NCI-H2171 treated with DMSO at 0.1 percent for 48 hours (cell line): ENCODE measurements at regions not wholly inside any gene's neighbourhood (a gene's known extent, or its start where the extent isn't known, plus 50 kb on each side); places are given as distances from the start of the nearest gene placed in this dataset.

Experiments used
- DNase-seq: peaks from one replicate; lab custom pipeline; 2025; lab: John Stamatoyannopoulos, UW

- no peak for DNase-seq
Measured at GRCh38 chr7:132072873-132073272, 503.4 kb downstream of the PLXNA4 start.

- DNase-seq: no peak
Measured at GRCh38 chr7:132072165-132072564, 504.1 kb downstream of the PLXNA4 start.

GRCh38 chr7:132069306-132069705, 507.0 kb downstream of the PLXNA4 start:
- DNase-seq: peak; percentile 43

DNA sequence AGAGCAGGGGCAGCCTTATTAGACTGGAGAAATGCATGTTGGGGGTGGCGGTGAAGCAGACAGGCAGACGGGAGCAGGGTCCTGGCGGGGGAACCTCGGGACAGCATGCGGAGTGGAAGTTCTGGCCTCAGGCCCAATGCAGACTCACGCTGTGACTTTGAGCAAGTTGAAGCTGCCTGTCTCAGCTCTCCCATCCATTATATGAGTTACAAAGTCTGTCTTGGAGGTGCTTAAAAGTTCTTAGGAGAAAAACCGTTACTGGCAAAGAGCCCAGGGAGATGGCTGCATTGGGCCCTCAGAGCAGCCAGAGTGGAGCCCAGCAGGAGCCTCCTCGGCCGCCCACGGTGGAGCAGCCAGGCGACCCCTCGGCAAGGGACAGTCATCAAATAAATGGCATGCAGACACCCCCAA, 509.5 kb downstream of the PLXNA4 start:
- DNase-seq: no peak

DNA sequence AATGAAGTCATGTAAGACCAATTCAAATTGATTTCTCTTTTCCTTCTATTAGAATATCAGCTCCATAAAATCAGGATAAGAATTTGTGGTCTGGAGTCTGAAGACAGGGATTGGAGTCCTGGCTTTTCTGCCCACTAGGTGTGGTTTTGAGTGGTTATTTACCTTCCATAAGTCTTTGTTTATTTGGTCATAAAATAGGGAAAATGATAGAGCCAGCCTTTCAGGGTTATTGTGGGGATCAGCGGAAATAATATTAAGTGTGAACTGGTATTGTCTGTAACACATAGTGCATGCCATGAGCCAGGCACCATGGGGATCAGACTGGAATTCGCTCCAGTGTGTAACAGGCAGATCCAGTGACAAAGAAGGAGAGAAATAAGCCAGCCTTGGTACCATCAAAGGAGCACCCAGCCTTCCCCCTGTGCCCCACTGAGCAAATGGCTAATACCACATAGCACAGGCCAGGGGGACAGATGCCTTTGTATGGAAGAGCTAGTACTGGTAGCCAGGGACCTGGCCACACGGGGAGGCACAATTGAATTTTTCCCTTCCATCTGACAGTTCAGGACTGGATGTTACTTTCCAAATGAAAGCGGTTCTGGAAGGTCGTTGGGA, 509.7 kb upstream of the PODXL start:
- no peak for DNase-seq

DNA sequence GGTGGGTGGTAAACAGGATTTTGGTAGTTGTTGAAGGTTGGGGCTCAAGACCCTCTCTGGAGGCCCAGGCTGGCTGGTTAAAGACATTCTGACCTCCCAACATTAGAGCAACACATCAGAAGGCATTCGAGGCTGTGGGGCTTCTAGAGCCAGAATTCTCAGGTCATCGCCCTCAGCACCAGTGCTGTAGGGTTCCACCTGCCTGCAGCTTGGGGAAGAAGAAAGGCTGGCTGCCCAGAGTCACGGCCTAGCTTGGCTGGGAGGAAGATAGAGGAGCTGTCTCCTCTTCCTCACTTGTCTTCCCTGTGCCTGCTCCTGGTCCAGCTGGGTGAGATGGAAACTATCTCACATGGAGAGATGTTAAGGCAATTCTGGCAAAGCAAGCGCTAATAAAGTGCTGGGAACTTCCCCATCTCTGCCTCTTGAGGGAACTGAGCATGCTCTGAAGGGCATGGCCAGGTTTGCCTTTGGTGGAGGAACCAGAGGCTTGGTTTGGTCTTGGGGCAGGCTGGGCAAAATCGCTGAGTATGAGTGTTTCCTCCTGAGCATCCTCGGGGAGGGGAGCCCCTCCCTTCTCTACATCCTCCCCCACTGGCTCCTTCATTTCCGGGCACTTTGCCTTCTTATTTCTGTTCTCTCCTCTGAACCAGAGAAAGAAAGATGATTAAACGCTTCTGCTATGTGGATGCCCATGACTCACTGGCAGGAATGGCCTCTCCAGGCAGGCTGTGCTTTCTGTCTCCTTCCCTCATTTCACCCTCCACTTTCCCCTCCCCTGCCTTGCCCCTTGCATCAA, 509.0 kb upstream of the PODXL start:
- no peak for DNase-seq

- DNase-seq: no peak
Measured at GRCh38 chr7:132063800-132064199, 507.4 kb upstream of the PODXL start.

DNA sequence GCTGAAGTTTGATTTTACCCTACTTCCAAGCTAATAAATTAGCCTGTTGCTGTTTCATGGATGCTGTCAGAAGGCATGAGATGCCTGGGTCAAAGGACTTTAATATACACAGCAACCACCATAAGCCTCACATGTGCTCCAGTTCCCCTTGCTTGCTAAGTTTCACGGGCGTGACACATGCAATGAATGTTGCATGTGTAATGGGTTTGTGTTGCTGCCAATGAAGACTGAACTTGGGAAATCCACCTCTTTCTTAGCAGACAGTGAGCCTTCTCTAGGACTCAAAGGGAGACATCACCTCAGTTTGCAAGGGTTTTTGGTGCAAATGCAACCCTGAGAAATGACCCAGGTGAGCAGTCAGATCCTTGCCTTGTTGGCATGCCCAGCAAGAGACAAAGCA, 505.5 kb upstream of the PODXL start:
- no peak for DNase-seq

DNA sequence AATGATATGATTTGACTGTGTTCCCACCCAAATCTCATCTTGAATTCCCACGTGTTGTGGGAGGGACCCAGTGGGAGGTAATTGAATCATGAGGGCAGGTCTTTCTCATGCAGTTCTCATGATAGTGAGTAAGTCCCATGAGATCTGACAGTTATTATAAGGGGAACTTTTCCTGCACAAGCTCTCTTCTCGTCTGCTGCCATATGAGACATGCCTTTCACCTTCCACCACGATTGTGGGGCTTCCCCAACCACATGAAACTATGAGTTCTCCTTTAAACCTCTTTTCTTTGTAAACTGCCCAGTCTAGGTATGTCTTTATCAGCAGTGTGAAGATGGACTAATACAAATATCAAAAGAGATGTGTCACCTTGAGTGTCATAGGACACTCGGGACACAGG, 502.7 kb upstream of the PODXL start:
- DNase-seq: no peak

- DNase-seq: peak; percentile 33
Measured at GRCh38 chr7:132055336-132056120, 499.1 kb upstream of the PODXL start.

DNA sequence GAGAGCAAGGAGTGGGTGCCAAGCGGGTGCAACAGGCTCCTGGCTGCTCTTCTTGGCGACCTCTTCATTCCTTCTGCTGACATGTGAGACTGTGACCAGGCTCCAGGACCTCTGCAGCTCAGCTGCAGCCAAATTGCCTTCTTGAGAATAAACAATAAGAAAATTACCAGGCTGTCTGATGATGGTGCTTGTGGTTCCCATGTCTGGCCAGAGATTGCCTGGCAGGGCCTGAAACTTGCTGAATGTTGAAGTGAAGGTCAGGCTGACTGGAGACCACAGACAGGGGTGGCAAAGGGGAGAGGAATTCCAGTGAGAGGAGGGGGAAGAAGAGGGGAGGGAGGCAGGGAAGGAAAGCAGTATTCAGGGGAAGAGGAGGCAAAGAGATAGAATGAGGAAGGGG, 497.4 kb upstream of the PODXL start:
- no peak for DNase-seq

GRCh38 chr7:132051311-132051710, 494.9 kb upstream of the PODXL start:
- no peak for DNase-seq

- DNase-seq: peak; percentile 11
Measured at GRCh38 chr7:132049462-132050304, 493.3 kb upstream of the PODXL start.

- no peak for DNase-seq
Measured at GRCh38 chr7:132045481-132045980, 489.1 kb upstream of the PODXL start.

DNA sequence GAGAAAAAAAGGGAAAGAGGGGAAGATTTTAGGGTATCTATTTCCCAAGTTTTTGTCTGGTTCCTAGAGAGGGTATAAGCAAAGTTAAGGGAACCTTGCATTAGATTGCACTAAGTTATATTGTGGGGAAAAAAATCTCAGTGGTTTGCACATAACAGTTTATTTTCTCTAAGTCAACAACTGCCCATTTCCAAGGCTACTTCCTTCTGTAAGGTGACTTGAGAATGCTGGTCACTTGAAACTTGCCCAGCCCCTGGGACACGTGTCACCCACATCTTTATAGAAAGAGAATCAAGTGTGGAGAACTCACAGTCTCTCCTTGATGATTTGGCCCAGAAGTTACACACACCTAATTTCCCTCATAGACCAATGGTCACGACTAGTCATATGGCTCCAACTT, 488.6 kb upstream of the PODXL start:
- no peak for DNase-seq

DNA sequence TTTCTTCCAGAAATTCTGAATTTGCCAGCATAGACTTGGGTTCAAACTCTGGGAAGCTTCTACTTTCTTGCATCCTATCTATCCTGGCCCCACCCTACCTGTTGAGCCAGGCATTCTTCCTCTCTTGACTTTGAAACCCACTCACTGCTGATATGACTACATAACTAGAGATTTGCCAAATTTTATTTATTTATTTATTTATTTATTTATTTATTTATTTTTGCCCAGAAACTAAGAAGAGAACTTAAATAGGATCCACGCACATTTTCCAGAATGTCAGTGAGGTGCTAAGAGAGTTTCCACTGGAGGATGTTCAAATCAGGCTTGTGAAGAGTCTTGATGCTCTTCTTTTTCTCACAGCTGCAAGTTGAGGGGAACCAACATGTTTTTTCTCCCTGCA, 487.8 kb upstream of the PODXL start:
- DNase-seq: no peak

DNA sequence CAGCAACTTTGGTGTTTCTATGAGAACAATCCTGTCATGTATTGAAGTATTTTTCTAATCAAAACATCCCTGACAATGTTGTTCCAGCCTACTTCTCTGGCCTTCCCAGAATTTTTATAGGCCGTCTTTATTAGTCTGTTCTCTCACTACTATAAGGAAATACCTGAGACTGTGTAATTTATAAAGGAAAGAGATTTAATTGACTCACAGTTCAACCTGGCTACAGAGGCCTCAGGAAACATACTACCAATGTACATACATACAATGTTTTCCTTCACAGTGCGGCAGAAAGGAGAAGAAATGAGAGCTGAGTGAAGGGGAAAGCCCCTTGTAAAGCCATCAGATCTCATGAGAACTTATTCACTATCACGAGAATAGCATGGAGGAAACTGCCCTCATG, 484.7 kb upstream of the PODXL start:
- DNase-seq: no peak

GRCh38 chr7:132035517-132036362, 479.3 kb upstream of the PODXL start:
- DNase-seq: peak; percentile 50

DNA sequence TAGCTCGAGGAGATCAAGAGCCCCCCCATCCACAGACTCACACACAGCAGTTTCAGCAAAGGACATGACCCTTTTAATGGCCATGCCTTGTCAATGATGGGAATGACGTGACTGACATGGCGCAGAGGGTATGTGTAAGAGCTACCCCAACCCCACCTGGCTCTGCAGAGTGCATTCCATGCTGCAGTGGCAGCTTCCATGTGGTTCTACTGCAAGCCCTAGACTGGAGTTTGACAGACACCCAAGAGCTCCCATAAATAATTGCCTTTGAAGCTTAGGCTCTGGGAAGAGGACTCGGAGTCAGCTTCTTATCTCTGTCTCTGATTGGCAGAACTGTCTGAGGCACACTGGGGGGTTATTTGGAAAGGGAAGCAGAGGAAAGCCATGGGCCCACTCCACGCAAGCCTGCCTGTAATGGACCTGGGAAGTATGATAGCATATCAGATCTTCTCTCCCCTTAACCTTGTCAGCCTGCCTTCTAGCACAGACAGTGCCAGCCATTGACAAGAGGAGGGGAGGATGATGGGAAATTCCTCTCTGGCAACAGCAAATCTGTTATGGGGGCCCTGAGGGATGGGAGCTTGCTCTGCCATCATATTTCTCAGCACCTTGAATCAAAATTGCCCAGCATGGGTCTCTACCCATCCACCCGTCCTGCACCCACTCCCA, 478.5 kb upstream of the PODXL start:
- no peak for DNase-seq

- DNase-seq: no peak
Measured at GRCh38 chr7:132030883-132031282, 474.5 kb upstream of the PODXL start.
